PC-9 (cell line): ENCODE measurements at regions not wholly inside any gene's neighbourhood (a gene's known extent, or its start where the extent isn't known, plus 50 kb on each side); places are given as distances from the start of the nearest gene placed in this dataset.

Experiments used
- BruUV-seq: library from RNA; stranded (reverse); fragments of 400-500 nt; replicated peaks from 2 replicates; lab custom pipeline; 2021; lab: Mats Ljungman, UMichigan
- CTCF ChIA-PET: fragments of 300-600 bp; sonication (Branson Sonifier 250); formaldehyde crosslinking; loops from one replicate; lab custom pipeline; 2022; ENCODE audit warnings: antibody characterized with exemption; lab: Charles Lee
- POLR2A ChIA-PET: fragments of 300-600 bp; sonication (Branson Sonifier 250); formaldehyde crosslinking; loops from one replicate; lab custom pipeline; 2022; ENCODE audit warnings: antibody characterized with exemption; ENCODE audit not compliant: unreplicated experiment; lab: Charles Lee
- DNase-seq, 2 experiments: peaks; one replicate each; pipeline versions ENCODE4 v3.0.0 to v3.0.0-alpha.2; 2015 to 2022; ENCODE audit warnings: mixed read lengths in 1 of 2
- H2AFZ ChIP-seq: fragments of 200-600 bp; sonication (generic); 2 replicates; pipeline ENCODE4 v1.8.1; 2017; ENCODE audit warnings: antibody characterized with exemption
- H3F3A ChIP-seq: fragments of 200-600 bp; sonication (generic); 2 replicates; pipeline ENCODE4 v1.8.1; 2017; ENCODE audit warnings: antibody characterized with exemption, mild to moderate bottlenecking, low read depth; ENCODE audit not compliant: insufficient read depth
- H3K27ac ChIP-seq: fragments of 200-600 bp; sonication (generic); 2 replicates; pipeline ENCODE4 v1.6.1; 2016; ENCODE audit warnings: mixed run types
- H3K27me3 ChIP-seq: fragments of 200-600 bp; sonication (generic); 2 replicates; pipeline ENCODE4 v1.6.1; 2016; ENCODE audit warnings: low read depth, mixed run types; ENCODE audit not compliant: insufficient read depth
- H3K36me3 ChIP-seq: fragments of 200-600 bp; sonication (generic); 2 replicates; pipeline ENCODE4 v1.6.1; 2016; ENCODE audit warnings: low read depth, mixed run types
- H3K4me1 ChIP-seq: fragments of 200-600 bp; sonication (generic); replicated peaks from 2 replicates; pipeline ENCODE4 v1.6.1; 2016; ENCODE audit warnings: mixed run types; ENCODE audit not compliant: insufficient read depth
- H3K4me2 ChIP-seq: fragments of 200-600 bp; sonication (generic); 2 replicates; pipeline ENCODE4 v1.6.1; 2017; ENCODE audit warnings: mixed run types
- H3K4me3 ChIP-seq: fragments of 200-600 bp; sonication (generic); 2 replicates; pipeline ENCODE4 v1.6.1; 2016; ENCODE audit warnings: mixed run types
- H3K79me2 ChIP-seq: fragments of 200-600 bp; sonication (generic); 2 replicates; pipeline ENCODE4 v1.6.1; 2017; ENCODE audit warnings: low read depth, mixed run types
- H3K9me2 ChIP-seq: fragments of 200-600 bp; sonication (generic); 2 replicates; pipeline ENCODE4 v1.8.1; 2017; ENCODE audit warnings: mild to moderate bottlenecking; ENCODE audit not compliant: insufficient read depth
- H3K9me3 ChIP-seq: fragments of 200-600 bp; sonication (generic); 2 replicates; pipeline ENCODE4 v1.8.1; 2016; ENCODE audit warnings: low read depth; ENCODE audit not compliant: insufficient read depth
- H4K20me1 ChIP-seq: fragments of 200-600 bp; sonication (generic); 2 replicates; pipeline ENCODE4 v1.8.1; 2017; ENCODE audit not compliant: insufficient read depth
- CTCF ChIP-seq: fragments of 200-600 bp; sonication (generic); conservative IDR thresholded peaks from 2 replicates; pipeline ENCODE4 v1.6.1; 2017; ENCODE audit warnings: mixed run types, antibody characterized with exemption, mild to moderate bottlenecking, moderate library complexity
- EZH2 ChIP-seq: fragments of 200-600 bp; sonication (generic); IDR thresholded peaks from 2 replicates; pipeline ENCODE4 v1.8.0; 2017; ENCODE audit warnings: antibody characterized with exemption, low read depth
- intact Hi-C: fragments of 100-400 bp; cut with micrococcal nuclease; formaldehyde crosslinking; loops from one replicate; pipeline ENCODE4 v1.10.0; 2022; ENCODE audit not compliant: unreplicated experiment

- Histone ChIP-seq H3K4me3 (no peak overlapping the region), H3K4me2 (no peak overlapping the region), H3K36me3 (no peaks in the 10 kb centered on the region), H3K9me2 (no peaks in the 10 kb centered on the region), H3K79me2 (no peaks in the 10 kb centered on the region), H3K9me3 (no peaks in the 10 kb centered on the region), H3K27me3 (no peaks in the 10 kb centered on the region), H3F3A (no peaks in the 10 kb centered on the region), H4K20me1 (no peaks in the 10 kb centered on the region), H2AFZ (no peak overlapping the region), H3K4me1 (no peaks in the 10 kb centered on the region), H3K27ac (no peak overlapping the region)
- TF ChIP-seq EZH2 (no peak), CTCF (no peak)
- intact Hi-C loops: no loop called here
- DNase-seq: no peak
- ChIA-PET CTCF (no interaction called here), POLR2A (no interaction called here)
- BruUV-seq: no TSS peak
Measured at GRCh38 chr13:65417953-65418352, 1812.2 kb downstream of the PCDH9 start.

- H3K4me2 ChIP-seq: no peak overlapping the region
- no peak for DNase-seq
- no peaks in the 10 kb centered on the region for H3K36me3 ChIP-seq
- no peaks in the 10 kb centered on the region for H3F3A ChIP-seq
- no peaks in the 10 kb centered on the region for H3K9me2 ChIP-seq
- no TSS peak for BruUV-seq
- H3K4me1 ChIP-seq: no peaks in the 10 kb centered on the region
- H4K20me1 ChIP-seq: no peaks in the 10 kb centered on the region
- ChIA-PET POLR2A (no interaction called here), CTCF (no interaction called here)
- H3K27me3 ChIP-seq: no peaks in the 10 kb centered on the region
- H3K4me3 ChIP-seq: no peak overlapping the region
- no peaks in the 10 kb centered on the region for H3K9me3 ChIP-seq
- TF ChIP-seq EZH2 (no peak), CTCF (no peak)
- no peak overlapping the region for H2AFZ ChIP-seq
- H3K27ac ChIP-seq: no peak overlapping the region
- H3K79me2 ChIP-seq: no peaks in the 10 kb centered on the region
- intact Hi-C loops: no loop called here
Measured at GRCh38 chr13:65416784-65417183, 1813.4 kb downstream of the PCDH9 start.

DNA sequence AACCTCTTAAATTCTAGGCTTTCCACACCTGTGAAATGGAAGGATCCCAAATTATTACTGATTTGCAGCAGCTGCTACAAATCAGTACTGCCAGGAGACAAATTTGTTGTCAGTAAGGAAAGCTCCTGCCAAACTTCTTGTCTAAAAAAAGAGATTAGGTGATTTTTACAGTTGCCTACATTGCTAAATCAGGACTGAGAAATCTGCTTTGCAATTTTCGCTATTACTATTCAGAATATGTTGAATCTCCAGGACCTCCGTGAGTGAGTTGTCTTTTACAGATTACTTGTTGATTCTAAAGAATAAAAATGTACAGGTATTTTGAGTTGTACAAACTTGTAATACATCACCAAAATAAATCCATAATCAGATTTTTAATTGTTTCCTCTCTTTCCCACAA is 1815.9 kb downstream of the PCDH9 start:
- H3K4me1 ChIP-seq: no peaks in the 10 kb centered on the region
- H2AFZ ChIP-seq: no peak overlapping the region
- ChIA-PET CTCF (no interaction called here), POLR2A (no interaction called here)
- H3K9me2 ChIP-seq: no peaks in the 10 kb centered on the region; the same call in 1 of the 2 replicates
- H3K4me3 ChIP-seq: no peak overlapping the region
- no peak overlapping the region for H3K4me2 ChIP-seq
- no peaks in the 10 kb centered on the region for H3K79me2 ChIP-seq
- TF ChIP-seq CTCF (no peak), EZH2 (no peak)
- H3K27ac ChIP-seq: no peak overlapping the region
- H4K20me1 ChIP-seq: no peaks in the 10 kb centered on the region
- no peaks in the 10 kb centered on the region for H3K9me3 ChIP-seq
- H3K27me3 ChIP-seq: no peaks in the 10 kb centered on the region
- BruUV-seq: no TSS peak
- H3F3A ChIP-seq: no peaks in the 10 kb centered on the region
- no peaks in the 10 kb centered on the region for H3K36me3 ChIP-seq
- DNase-seq: no peak
- intact Hi-C loops: no loop called here
